ENCODE measurements at regions not wholly inside any gene's neighbourhood (a gene's known extent, or its start where the extent isn't known, plus 50 kb on each side); places are given as distances from the start of the nearest gene placed in this dataset.

GRCh38 chr14:106347890-106348755 is 821.7 kb downstream of the TMEM121 start:
- no peak overlapping the region for H2AFZ ChIP-seq (ENCODE audit: low read length)
- no peaks in the 10 kb centered on the region for H3K79me2 ChIP-seq (ENCODE audit: control insufficient read depth in 1 of 2, insufficient read depth in 2 of 2, low read length in 2 of 2)
- 48% methylated on average over 6 of the region's 8 CpGs; no CpG with 5 or more reads in 1 of the 2 experiments for WGBS, 2 experiments (ENCODE audit: extremely low coverage in 1 of 2, insufficient coverage in 1 of 2, insufficient read length in 1 of 2, insufficient replicate concordance in 2 of 2, low coverage in 1 of 2, low lambda C conversion rate in 2 of 2, missing lambda C conversion rate in 1 of 2)
- no peak overlapping the region for H2BK15ac ChIP-seq (ENCODE audit: low read length)
- no peak overlapping the region for H2BK120ac ChIP-seq (replicated peaks; ENCODE audit: low read depth, low read length)
- H3K9me3 ChIP-seq (ENCODE audit: insufficient read depth in 2 of 2, low read depth in 1 of 2, low read length in 1 of 2): peaks cover 0 to 14% of the 10 kb centered on the region in 2 experiments; a peak in 2 of 4 replicates
- no peak overlapping the region for H2BK20ac ChIP-seq (ENCODE audit: low read length)
- H3K4ac ChIP-seq (replicated peaks; ENCODE audit: insufficient read length, low read depth, low read length): no peak overlapping the region
- no peak overlapping the region for H4K91ac ChIP-seq (replicated peaks; ENCODE audit: insufficient read length, low read length)
- H3K79me1 ChIP-seq (ENCODE audit: low read depth, low read length): no peaks in the 10 kb centered on the region
- CTCF ChIA-PET (ENCODE audit: partially characterized antibody): no interaction called here
- no peak overlapping the region for H3K4me2 ChIP-seq (ENCODE audit: insufficient read depth in 1 of 2, low read depth in 2 of 2, low read length in 2 of 2)
- no peak overlapping the region for H3K14ac ChIP-seq (ENCODE audit: insufficient read length)
- H3K23ac ChIP-seq (ENCODE audit: insufficient read length): no peak overlapping the region
- H3K23me2 ChIP-seq (ENCODE audit: low read depth, low read length): no peaks in the 10 kb centered on the region
- H3K56ac ChIP-seq (replicated peaks; ENCODE audit: insufficient read length, low read depth, low read length): no peak overlapping the region
- no peak overlapping the region for H4K8ac ChIP-seq (ENCODE audit: extremely low read depth, insufficient read depth, low read length)
- H3K4me3 ChIP-seq (ENCODE audit: extremely low read depth in 1 of 4, insufficient read depth in 2 of 4, low read depth in 3 of 4, low read length in 4 of 4): no peak overlapping the region
- H3K27me3 ChIP-seq (replicated peaks in 1 of 4; ENCODE audit: control insufficient read depth in 3 of 4, extremely low read depth in 1 of 4, insufficient read depth in 3 of 4, low read length in 3 of 4): no peaks in the 10 kb centered on the region
- no peak overlapping the region for H4K5ac ChIP-seq (ENCODE audit: insufficient read length, low read depth, low read length)
- H3K36me3 ChIP-seq (ENCODE audit: control insufficient read depth in 2 of 4, insufficient read depth in 4 of 4, low read length in 3 of 4): no peaks in the 10 kb centered on the region
- H2BK5ac ChIP-seq (ENCODE audit: low read depth, low read length): no peak overlapping the region
- H3K18ac ChIP-seq (ENCODE audit: extremely low read depth, low read length): no peak overlapping the region
- H2BK12ac ChIP-seq (ENCODE audit: low read depth, low read length): no peak overlapping the region
- POLR2A ChIA-PET (ENCODE audit: partially characterized antibody): no interaction called here
- no peaks in the 10 kb centered on the region for H3K4me1 ChIP-seq (replicated peaks in 1 of 4; ENCODE audit: control insufficient read depth in 3 of 4, insufficient read depth in 4 of 4, low read length in 3 of 4)
- H4K20me1 ChIP-seq (replicated peaks in 1 of 2; ENCODE audit: control insufficient read depth in 1 of 2, insufficient read depth in 2 of 2, low read length in 2 of 2): no peaks in the 10 kb centered on the region
- H3K9ac ChIP-seq (replicated peaks in 1 of 4; ENCODE audit: extremely low read depth in 1 of 4, low read depth in 3 of 4, low read length in 3 of 4): no peak overlapping the region
- H2AK5ac ChIP-seq (ENCODE audit: low read depth, low read length): no peak overlapping the region
- DNase-seq (ENCODE audit: low read depth in 1 of 2, low spot score in 2 of 2) (no peak), FAIRE-seq (no peak)
- H3K27ac ChIP-seq (ENCODE audit: low read depth, low read length): no peak overlapping the region
- TF ChIP-seq RNF2 (IDR thresholded peaks at IDR 0.05; ENCODE audit: borderline replicate concordance, low read depth, low read length, missing control alignments, poor library complexity, severe bottlenecking): no peak
- TF ChIP-seq POLR2A (IDR thresholded peaks at IDR 0.05; ENCODE audit: control extremely low read depth in 1 of 2, low read depth in 2 of 2, low read length in 2 of 2): no peak
- no peak for TF ChIP-seq CBX5 (IDR thresholded peaks at IDR 0.05; ENCODE audit: low read depth, low read length)
- TF ChIP-seq, protein P1, sequence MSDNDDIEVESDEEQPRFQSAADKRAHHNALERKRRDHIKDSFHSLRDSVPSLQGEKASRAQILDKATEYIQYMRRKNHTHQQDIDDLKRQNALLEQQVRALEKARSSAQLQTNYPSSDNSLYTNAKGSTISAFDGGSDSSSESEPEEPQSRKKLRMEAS (IDR thresholded peaks at IDR 0.05): no peak
- no peak for TF ChIP-seq POLR2AphosphoS5 (IDR thresholded peaks at IDR 0.05; ENCODE audit: low read depth, low read length)
- no peak for TF ChIP-seq SIN3A (conservative IDR thresholded peaks at IDR 0.05 in 1 of 2, IDR thresholded peaks at IDR 0.05 in 1 of 2; ENCODE audit: low read depth in 1 of 2, low read length in 2 of 2)
- no peak for TF ChIP-seq CTCF (IDR thresholded peaks at IDR 0.05; ENCODE audit: control extremely low read depth in 1 of 3, insufficient read depth in 1 of 3, low read depth in 1 of 3, low read length in 3 of 3)
- no peak for TF ChIP-seq GABPA (IDR thresholded peaks at IDR 0.05; ENCODE audit: borderline replicate concordance, insufficient read depth, low read length)
- no peak for TF ChIP-seq POU5F1 (IDR thresholded peaks at IDR 0.05; ENCODE audit: low read depth, low read length)
- TF ChIP-seq HDAC6 (IDR thresholded peaks at IDR 0.05; ENCODE audit: low read depth, low read length): no peak

Data from H1 (cell line).